WTC11 (cell line): ENCODE measurements at regions not wholly inside any gene's neighbourhood (a gene's known extent, or its start where the extent isn't known, plus 50 kb on each side); places are given as distances from the start of the nearest gene placed in this dataset.

Experiments
- ATF3 ChIP-seq: sonication (generic); formaldehyde crosslinking; conservative IDR thresholded peaks from 2 replicates; pipeline ENCODE4 v1.8.1; 2022; ENCODE audit warnings: mild to moderate bottlenecking, missing genetic modification reagents
- CREB1 ChIP-seq: sonication (generic); formaldehyde crosslinking; IDR thresholded peaks from 2 replicates; pipeline ENCODE4 v1.8.0; 2023; ENCODE audit warnings: mild to moderate bottlenecking, missing genetic modification reagents
- CTCF ChIP-seq: fragments of 200-600 bp; IDR thresholded peaks from 2 replicates; pipeline ENCODE4 v1.8.0; 2022; ENCODE audit warnings: antibody characterized with exemption
- ELF4 ChIP-seq: sonication (generic); formaldehyde crosslinking; IDR thresholded peaks from 2 replicates; pipeline ENCODE4 v1.8.1; 2022; ENCODE audit warnings: low read depth, mild to moderate bottlenecking, moderate library complexity, missing genetic modification reagents
- ESRRA ChIP-seq: sonication (generic); formaldehyde crosslinking; IDR thresholded peaks from 2 replicates; pipeline ENCODE4 v1.8.1; 2022; ENCODE audit warnings: mild to moderate bottlenecking, missing genetic modification reagents, borderline replicate concordance
- ETV6 ChIP-seq: sonication (generic); formaldehyde crosslinking; IDR thresholded peaks from 2 replicates; pipeline ENCODE4 v1.8.1; 2022; ENCODE audit warnings: mild to moderate bottlenecking, missing genetic modification reagents
- JUN ChIP-seq: sonication (generic); formaldehyde crosslinking; IDR thresholded peaks from 2 replicates; pipeline ENCODE4 v1.8.0; 2023; ENCODE audit warnings: mild to moderate bottlenecking, missing genetic modification reagents
- TCF7 ChIP-seq: sonication (generic); formaldehyde crosslinking; IDR thresholded peaks from 2 replicates; pipeline ENCODE4 v1.8.0; 2022; ENCODE audit warnings: mild to moderate bottlenecking, low read depth, missing genetic modification reagents, moderate library complexity
- ZBTB21 ChIP-seq: sonication (generic); formaldehyde crosslinking; IDR thresholded peaks from 2 replicates; pipeline ENCODE4 v1.8.1; 2023; ENCODE audit warnings: mild to moderate bottlenecking, missing genetic modification reagents, borderline replicate concordance
- TF ChIP-seq, protein P1 (sequence below): sonication (generic); formaldehyde crosslinking; IDR thresholded peaks from 2 replicates; pipeline ENCODE4 v1.8.0; 2022; ENCODE audit warnings: mild to moderate bottlenecking, missing genetic modification reagents
- TF ChIP-seq, protein P2 (sequence below): sonication (generic); formaldehyde crosslinking; IDR thresholded peaks from 2 replicates; pipeline ENCODE4 v1.8.1; 2022; ENCODE audit warnings: low read depth, missing genetic modification reagents, borderline replicate concordance
- TF ChIP-seq, protein P3 (sequence below): sonication (generic); formaldehyde crosslinking; IDR thresholded peaks from 2 replicates; pipeline ENCODE4 v1.8.0; 2022; ENCODE audit warnings: mild to moderate bottlenecking, missing genetic modification reagents

DNA sequence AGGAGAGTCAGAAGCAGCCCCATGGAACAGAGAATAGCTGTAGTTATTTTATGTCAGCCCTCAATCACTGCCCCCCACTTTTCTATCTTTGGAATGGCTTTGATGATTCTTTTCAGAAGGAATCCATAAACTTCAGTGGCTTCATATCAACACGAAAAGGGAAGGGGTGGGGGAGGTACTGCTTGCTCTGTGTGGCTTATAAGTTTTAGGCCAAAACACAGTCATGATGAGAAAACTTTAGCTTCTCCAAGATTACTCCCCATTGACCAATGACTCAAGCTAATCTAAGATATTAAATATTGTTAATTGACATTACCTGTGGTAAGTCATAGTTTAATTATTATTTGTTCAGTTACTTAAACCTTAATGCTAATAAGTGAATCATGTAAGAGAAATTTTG lies 669.6 kb upstream of the FAM241A start:
- TF ChIP-seq, protein P1, sequence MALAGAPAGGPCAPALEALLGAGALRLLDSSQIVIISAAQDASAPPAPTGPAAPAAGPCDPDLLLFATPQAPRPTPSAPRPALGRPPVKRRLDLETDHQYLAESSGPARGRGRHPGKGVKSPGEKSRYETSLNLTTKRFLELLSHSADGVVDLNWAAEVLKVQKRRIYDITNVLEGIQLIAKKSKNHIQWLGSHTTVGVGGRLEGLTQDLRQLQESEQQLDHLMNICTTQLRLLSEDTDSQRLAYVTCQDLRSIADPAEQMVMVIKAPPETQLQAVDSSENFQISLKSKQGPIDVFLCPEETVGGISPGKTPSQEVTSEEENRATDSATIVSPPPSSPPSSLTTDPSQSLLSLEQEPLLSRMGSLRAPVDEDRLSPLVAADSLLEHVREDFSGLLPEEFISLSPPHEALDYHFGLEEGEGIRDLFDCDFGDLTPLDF, result no peak
- TF ChIP-seq JUN (CRISPR knock-in tag) (no peak), ELF4 (no peak), CTCF (no peak), TCF7 (CRISPR knock-in tag) (no peak), ATF3 (no peak), CREB1 (CRISPR knock-in tag) (no peak), ZBTB21 (CRISPR knock-in tag) (no peak), ESRRA (CRISPR knock-in tag) (no peak), ETV6 (CRISPR knock-in tag) (no peak)
- TF ChIP-seq, protein P2, sequence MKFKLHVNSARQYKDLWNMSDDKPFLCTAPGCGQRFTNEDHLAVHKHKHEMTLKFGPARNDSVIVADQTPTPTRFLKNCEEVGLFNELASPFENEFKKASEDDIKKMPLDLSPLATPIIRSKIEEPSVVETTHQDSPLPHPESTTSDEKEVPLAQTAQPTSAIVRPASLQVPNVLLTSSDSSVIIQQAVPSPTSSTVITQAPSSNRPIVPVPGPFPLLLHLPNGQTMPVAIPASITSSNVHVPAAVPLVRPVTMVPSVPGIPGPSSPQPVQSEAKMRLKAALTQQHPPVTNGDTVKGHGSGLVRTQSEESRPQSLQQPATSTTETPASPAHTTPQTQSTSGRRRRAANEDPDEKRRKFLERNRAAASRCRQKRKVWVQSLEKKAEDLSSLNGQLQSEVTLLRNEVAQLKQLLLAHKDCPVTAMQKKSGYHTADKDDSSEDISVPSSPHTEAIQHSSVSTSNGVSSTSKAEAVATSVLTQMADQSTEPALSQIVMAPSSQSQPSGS (CRISPR knock-in tag), result no peak
- TF ChIP-seq, protein P3, sequence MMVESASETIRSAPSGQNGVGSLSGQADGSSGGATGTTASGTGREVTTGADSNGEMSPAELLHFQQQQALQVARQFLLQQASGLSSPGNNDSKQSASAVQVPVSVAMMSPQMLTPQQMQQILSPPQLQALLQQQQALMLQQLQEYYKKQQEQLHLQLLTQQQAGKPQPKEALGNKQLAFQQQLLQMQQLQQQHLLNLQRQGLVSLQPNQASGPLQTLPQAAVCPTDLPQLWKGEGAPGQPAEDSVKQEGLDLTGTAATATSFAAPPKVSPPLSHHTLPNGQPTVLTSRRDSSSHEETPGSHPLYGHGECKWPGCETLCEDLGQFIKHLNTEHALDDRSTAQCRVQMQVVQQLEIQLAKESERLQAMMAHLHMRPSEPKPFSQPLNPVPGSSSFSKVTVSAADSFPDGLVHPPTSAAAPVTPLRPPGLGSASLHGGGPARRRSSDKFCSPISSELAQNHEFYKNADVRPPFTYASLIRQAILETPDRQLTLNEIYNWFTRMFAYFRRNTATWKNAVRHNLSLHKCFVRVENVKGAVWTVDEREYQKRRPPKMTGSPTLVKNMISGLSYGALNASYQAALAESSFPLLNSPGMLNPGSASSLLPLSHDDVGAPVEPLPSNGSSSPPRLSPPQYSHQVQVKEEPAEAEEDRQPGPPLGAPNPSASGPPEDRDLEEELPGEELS (CRISPR knock-in tag), result no peak
